SH-SY5Y (cell line): ENCODE measurements at regions not wholly inside any gene's neighbourhood (a gene's known extent, or its start where the extent isn't known, plus 50 kb on each side); places are given as distances from the start of the nearest gene placed in this dataset.
A peak's percentile ranks its signal among the peaks of the same experiment; 100 is the strongest.

Source experiments
- GATA2 ChIP-seq: IDR thresholded peaks from 2 replicates; pipeline ENCODE4 v1.6.1; 2011; ENCODE audit warnings: mild to moderate bottlenecking, low read depth, low read length
- GATA3 ChIP-seq: IDR thresholded peaks from 2 replicates; pipeline ENCODE4 v1.6.1; 2011; ENCODE audit warnings: low read depth, mild to moderate bottlenecking, low read length, moderate library complexity

DNA sequence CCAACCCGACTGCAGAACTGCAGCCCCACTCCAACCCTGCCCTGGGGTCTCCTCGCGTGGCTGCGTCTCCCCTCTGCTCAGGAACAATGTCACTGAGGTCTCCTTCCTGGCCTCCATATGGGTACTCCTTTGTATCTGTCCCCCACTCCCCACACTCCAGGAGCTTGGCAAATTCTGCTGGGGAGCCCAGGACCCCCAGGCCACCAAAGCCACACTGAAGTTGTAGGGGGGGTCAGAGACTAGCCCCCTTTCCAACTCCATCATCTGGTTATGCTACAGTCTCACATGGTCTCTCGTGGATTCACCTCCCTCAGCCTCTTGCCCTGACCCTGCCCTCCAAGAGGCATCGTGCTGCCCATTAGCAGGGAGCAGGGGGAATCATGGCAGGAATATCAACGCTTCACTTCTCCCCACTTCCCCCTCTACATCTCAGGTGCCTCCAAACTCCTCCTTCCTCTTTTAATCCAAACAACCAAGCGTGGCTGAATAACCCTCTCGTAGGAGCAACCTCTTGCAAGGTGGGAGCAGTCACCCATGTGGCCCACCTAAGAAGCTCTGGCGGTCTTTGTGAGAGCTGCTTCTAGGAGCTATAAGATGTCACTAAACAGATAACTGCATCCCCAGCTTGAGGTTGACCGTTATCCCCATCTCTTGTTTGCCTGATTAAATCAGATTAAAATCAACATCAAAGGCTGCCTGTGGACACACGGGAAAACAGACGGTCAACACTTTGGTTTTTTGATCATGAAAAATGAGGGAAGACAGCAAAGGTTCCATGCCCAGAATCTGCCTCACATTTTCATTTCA is 86.4 kb downstream of the MIS18A start:
- peak; percentile 16; the same call in 1 of the 2 replicates for TF ChIP-seq GATA2
- TF ChIP-seq GATA3 = no peak

DNA sequence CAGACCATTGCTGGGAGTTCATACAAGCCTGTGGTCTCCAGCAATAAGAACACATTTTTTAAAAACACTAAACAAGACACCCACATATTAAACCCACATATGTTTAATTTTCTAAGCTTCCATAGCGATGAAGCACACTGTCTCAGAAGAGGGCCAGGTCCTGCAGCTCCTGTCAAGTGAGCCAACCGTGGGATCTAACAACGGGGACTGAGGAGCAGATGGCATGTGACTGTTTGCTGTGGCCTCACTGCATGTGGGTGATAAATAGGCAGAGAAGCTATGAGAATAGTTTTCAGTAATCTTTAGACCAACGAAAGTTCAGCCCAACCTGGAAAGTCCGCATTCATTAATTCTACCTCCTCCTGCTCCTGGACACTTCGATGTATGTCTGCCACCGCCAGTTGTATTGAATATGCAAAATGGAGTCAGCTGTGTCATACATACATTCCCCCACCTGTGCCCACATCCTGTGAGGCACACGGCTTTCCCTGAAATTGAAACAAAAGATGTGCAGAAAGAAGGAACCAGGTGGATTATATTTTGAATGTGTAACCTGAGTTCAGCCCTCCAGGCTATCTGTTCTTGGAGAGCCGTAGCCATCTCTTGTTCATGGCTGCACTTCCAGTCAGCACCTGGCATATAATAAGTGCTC is 88.2 kb downstream of the MIS18A start:
- TF ChIP-seq GATA2 = no peak

DNA sequence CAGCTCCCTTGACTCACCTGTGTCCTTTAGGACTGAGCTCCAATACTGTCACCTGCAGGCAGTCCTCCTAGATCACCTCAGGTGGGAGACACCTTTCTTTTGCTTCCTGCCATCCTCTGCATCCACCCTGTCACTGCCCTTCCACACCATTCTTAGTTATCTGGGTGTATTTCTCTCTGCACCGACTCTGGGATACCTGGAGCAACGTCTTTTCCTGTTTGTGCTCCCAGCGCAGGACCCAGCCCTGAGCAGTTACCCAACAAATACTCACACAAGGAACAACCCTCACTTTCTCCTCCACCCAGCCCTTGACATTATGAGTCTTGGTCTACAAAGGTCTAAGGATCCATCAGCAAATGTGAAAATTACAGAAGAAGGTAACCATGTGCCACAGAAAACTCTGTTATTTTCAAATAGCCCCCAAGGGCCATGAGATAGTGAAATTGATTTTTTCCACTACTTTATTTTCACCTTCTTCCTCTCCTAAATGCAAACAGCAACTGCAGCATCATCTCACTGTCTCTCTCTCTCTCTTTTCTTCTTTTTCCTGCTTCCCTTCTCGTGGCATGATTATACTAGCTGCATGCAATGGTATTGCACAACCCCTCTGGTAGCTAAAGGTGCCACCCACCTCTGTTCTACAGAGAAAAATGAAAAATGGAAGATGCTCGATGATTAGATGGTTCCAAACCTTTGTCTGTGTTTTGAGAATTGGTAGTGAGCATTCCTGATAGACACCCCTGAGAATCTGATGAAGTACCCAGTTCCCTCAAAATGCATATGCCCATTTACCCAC is 89.0 kb downstream of the MIS18A start:
- TF ChIP-seq GATA2 = no peak
- TF ChIP-seq GATA3 = no peak

DNA sequence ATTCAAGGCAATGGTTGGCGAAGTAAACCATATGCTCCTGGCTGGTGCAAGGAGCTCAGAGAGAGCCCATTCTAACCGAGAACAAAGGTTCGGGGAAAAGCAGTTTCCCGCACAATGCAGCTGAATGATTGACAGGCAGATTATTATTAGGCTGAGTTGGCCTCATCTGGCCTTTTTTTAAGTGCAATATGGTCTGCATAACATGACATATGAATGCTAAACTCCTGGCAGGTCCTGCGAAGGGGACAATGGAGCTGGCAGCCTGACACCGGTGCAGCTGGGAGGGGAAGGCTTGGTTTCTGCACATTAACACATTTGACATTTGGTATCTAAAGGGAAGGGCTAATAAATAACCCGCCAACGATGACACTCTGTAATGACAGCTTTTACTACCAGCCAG is 92.0 kb downstream of the MIS18A start:
- TF ChIP-seq GATA2 (no peak), GATA3 (no peak)

GRCh38 chr21:32185726-32186125 is 93.1 kb downstream of the MIS18A start:
- TF ChIP-seq GATA3 = no peak
- TF ChIP-seq GATA2 = no peak

DNA sequence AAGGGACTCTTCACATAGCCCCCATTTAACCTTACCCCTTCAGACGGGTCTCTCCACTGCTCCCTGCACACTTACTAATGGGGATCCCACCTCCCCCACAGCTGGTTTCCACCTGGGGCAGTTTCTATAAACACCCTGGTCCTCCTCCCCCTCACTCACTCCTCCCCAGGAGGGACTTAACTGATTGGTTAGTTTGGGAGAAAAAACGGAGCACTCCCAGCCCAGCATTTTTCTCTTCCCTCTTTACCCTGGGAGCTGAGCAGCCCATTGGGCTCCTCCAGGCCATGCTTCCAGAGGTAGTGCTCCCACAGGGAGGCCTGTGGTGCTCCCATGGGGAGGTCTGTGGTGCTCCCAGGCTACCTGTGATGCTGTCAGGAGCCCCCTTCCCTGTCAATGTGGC is 93.7 kb downstream of the MIS18A start:
- TF ChIP-seq GATA2 = no peak
- no peak for TF ChIP-seq GATA3

- no peak for TF ChIP-seq GATA3
- no peak for TF ChIP-seq GATA2
Observed at GRCh38 chr21:32184485-32184884, 94.4 kb downstream of the MIS18A start.

DNA sequence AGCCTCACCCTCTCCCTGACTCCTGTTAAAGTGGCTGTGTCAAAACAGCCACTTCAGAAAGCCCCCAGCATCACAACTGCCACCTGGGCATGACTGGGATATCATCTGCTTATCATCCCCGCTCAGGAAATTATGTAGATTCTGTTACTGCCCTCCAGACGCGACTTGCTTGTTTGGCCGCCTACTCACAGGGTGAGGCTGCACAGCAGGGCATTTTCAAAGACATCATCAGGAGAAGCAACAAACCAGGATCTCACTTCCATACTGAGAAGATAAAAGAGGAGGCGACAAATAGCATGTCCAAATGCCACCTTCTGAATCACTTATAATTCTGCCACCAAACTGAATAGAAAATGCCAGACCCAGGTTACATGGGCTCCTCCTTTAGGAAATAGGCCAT is 94.8 kb downstream of the MIS18A start:
- TF ChIP-seq GATA2 (no peak), GATA3 (no peak)

DNA sequence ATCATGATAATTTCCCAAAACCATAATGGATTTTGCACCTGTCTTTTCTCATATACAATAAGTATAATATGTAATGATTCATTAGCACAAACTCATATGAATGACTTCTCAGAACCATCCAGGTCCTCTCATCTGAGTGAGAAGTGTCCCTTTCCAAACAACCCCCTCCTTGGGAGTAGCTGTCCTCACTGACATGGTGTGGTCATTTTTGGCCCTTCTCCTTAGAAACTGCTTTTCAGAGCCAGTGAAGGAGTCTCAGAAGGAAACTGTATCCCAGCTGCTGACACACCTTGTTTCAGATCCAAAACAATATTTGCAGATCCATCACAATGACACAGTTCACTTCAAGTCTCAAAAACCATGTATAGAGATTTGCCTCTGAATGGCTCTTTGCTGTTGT is 95.5 kb downstream of the MIS18A start:
- no peak for TF ChIP-seq GATA3
- no peak for TF ChIP-seq GATA2

GRCh38 chr21:32182449-32182848 is 96.4 kb downstream of the MIS18A start:
- TF ChIP-seq GATA3 (no peak), GATA2 (no peak)

GRCh38 chr21:32181457-32181856 is 97.4 kb downstream of the MIS18A start:
- TF ChIP-seq GATA3 = no peak

DNA sequence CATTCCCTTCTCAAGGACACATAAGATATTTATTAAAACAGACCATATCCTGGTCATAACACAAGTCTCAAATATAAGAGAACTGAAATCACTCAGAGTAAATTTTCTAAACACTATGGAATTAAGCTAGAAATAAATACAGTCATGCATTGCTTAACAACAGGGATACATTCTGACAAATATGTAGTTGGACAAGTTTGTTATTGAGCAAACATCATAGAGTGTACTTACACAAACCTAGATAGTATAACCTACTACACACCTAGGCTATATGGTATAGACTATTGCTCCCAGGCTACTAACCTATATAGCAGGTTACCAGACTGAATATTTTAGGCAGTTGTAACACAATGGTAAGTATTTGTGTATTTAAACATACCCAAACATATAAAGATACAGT is 104.0 kb downstream of the MIS18A start:
- TF ChIP-seq GATA3 (no peak), GATA2 (no peak)

DNA sequence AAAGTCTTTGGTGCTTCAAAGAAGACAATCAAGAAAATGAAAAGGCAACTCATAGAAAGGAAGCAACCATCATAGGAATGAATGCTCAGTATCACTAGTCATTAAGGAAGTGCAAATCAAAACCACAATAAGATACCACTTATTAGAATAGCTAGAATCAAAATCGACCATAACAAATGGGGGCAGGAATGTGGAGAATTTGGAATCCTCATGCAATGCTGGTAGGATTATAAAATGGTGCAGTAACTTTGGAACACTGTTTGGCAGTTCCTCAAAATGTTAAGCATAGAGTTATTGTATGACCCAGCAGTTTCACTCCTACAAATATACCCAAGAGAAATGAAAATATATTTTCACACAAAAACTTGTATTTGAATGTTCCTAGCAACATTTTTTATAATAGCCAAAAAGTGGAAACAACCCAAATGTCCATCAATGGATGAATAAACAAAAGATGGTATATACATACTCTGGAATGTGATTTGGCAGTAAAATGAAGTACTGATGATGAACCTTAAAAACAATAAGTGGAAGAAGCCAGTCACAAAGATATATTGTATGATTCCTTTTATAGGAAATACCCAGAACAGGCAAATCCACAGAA is 105.6 kb downstream of the MIS18A start:
- no peak for TF ChIP-seq GATA2
- TF ChIP-seq GATA3 = no peak

DNA sequence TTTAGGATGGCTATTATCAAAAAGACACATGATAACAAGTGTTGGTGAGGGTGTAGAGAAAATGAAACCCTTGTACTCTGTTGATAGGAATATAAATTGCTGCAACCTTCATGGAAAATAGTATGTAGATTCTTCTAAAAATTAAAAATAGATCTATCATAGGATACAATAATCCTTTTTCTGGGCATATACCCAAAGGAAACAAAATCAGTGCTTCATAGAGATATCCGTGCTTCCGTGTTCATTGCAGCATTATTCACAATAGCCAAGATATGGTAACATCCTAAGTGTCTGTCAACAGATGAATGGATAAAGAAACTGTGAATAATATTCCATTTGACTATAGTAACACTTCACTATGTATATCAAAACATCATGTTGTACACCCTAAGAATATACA is 106.7 kb downstream of the MIS18A start:
- TF ChIP-seq GATA2 (no peak), GATA3 (no peak)

- TF ChIP-seq GATA2 = no peak
- TF ChIP-seq GATA3 = no peak
Observed at GRCh38 chr21:32167513-32167912, 111.3 kb downstream of the MIS18A start.
